ENCODE measurements at regions not wholly inside any gene's neighbourhood (a gene's known extent, or its start where the extent isn't known, plus 50 kb on each side); places are given as distances from the start of the nearest gene placed in this dataset.

- TF ChIP-seq ZFX (IDR thresholded peaks at IDR 0.05; ENCODE audit: borderline replicate concordance) (no peak), CTCF (IDR thresholded peaks at IDR 0.05) (no peak)
- H3K27ac ChIP-seq, result no peak overlapping the region
Measured at GRCh38 chr19:29402563-29402962, 123.2 kb upstream of the VSTM2B start.

DNA sequence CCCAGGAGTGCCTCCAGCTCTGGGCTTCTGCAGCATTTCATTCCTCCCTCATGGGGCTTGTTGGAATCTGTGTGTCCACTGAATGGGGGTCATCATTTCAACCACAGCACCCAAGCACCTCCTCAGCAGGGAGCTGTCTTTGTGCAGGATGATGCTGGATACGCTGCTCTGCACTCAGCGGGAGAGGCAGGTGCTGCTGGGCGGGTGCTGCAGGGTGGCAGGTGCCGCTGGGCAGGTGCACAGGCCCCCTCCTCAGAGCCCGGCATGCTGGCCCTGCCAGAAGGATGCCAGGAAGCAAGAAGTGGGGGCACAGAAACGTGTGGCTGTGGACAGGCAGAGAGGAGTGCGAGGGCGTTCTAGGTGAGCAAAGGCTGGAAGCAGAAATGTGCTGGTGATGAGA, 121.8 kb upstream of the VSTM2B start:
- TF ChIP-seq CTCF (IDR thresholded peaks at IDR 0.05), result no peak
- no peak for TF ChIP-seq ZFX (IDR thresholded peaks at IDR 0.05; ENCODE audit: borderline replicate concordance)

DNA sequence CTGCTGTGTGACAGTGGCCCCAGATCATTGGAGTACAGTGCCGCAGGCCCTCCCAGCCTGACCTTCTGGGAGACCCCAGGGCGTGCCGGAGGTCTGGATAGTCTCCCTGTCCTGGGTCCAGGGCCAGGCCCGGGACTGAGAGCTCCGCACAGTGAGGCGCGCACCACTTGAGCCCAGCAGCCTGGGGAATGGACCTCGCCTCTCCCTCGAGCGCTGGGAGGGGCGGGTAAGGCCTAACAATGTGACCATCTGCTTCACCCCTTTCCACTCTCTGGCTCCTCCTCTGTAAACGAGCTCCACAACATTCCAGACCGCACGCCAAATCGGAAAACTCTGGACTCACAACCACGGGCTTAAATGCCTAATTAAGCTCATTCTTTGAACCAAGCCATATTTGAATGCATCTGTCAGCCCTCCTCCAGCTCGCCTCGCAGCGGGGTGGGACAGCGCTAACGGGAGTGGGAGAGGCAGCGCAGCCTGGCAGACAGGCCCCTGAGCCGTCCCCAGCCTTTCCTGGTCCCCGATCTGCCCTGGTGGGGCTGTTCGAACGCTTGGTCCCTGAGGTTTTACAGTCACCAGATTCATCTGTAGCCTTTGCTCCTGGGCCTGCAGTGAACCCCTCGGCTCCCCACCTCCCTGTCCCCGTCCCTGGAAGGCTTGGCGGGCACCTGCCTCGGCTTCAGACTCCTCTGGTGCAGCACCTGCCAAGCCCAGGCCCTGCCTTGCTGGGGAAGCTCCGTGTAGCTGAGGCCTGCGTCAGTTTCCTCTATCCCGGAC, 120.7 kb upstream of the VSTM2B start:
- no peak overlapping the region for H3K27ac ChIP-seq
- TF ChIP-seq CTCF (IDR thresholded peaks at IDR 0.05), result no peak
- no peak for TF ChIP-seq ZFX (IDR thresholded peaks at IDR 0.05; ENCODE audit: borderline replicate concordance)

More for the DNA sequence above, 121.8 kb upstream of the VSTM2B start:
- H3K27ac ChIP-seq, result no peak overlapping the region

DNA sequence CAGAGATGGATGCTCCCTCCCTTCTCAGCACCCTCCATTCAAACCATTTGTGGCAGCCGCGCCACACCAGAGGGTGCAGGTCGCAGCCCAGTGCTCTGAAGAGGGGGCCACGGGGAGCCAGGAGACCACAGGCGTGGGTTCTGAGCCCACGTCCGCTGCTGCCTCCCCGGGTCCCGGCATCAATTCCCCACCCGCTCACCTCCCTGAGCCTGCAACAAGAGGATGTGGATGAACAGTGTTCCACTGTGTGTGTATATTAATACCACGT, 120.1 kb upstream of the VSTM2B start:
- no peak overlapping the region for H3K27ac ChIP-seq
- TF ChIP-seq ZFX (IDR thresholded peaks at IDR 0.05; ENCODE audit: borderline replicate concordance) (no peak), CTCF (IDR thresholded peaks at IDR 0.05) (no peak)

GRCh38 chr19:29409076-29409862, 116.5 kb upstream of the VSTM2B start:
- no peak for TF ChIP-seq ZFX (IDR thresholded peaks at IDR 0.05; ENCODE audit: borderline replicate concordance)
- no peak for TF ChIP-seq CTCF (IDR thresholded peaks at IDR 0.05)
- H3K27ac ChIP-seq, result no peak overlapping the region

DNA sequence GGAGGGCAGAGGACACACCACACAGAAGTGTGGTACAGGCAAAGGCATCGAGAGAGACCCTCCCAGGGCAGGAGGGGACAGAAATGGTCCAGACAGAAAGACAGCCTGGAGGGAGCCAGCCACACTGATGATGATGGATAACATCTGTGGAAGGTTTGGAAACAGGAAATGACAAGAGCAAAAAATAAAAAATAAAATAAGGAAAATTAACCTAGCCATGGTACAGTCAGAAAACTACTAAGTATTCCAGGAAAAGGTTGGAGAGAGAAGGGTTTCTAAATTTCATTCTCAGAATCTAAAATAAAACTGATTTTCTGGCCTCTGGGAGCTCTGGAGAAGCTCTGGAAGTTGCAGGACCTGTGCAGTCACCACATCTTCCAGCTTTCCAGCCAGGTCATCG, 115.2 kb upstream of the VSTM2B start:
- TF ChIP-seq ZFX (IDR thresholded peaks at IDR 0.05; ENCODE audit: borderline replicate concordance), result no peak
- TF ChIP-seq CTCF (IDR thresholded peaks at IDR 0.05), result no peak
- H3K27ac ChIP-seq, result no peak overlapping the region

DNA sequence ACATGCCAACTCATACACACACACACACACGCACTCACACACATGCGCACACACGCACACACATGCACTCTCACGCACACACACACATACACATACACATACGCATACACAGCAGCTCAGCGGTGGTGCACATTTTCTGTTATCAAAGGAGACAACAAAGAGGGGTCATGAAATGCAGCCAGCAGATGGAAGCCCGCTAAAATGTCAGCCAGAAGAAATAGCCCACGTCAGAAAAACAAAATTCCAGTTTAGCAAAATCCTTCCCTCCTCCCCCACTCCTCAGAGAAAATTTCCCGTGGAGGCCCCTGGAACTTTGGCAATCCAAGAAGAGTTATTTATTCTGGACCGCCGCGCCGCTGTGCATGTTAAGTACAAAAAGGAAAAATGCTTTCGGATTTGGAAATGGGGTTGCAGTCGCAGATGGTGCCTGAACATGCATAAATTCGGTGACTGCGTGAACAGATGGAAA, 114.6 kb upstream of the VSTM2B start:
- TF ChIP-seq CTCF (IDR thresholded peaks at IDR 0.05), result no peak
- no peak for TF ChIP-seq ZFX (IDR thresholded peaks at IDR 0.05; ENCODE audit: borderline replicate concordance)
- no peak overlapping the region for H3K27ac ChIP-seq

All from 22Rv1 (cell line).